UCSD-AML1 (cell line): ENCODE measurements at regions not wholly inside any gene's neighbourhood (a gene's known extent, or its start where the extent isn't known, plus 50 kb on each side); places are given as distances from the start of the nearest gene placed in this dataset.

Experiments
- DNase-seq: peaks from one replicate; lab custom pipeline; 2025; ENCODE audit not compliant: unreplicated experiment; lab: John Stamatoyannopoulos, UW

DNA sequence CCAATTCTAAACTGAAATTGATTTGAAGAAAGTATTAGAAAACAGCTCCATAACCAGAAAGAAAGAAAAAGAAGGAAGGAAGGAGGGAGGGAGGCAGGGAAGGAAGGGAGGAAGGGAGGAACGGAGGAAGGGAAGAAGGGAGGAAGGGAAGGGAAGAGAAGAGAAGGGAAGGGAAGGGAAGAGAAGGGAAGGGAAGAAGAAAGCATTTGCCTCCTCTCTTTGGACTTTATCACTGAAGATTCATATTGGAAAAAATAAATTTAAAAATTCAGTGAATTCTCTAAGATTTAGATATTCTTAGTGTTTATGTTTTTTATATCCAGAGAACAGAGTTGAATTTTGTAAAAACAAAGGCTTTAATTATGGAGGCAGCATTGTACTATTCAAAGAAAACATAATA is 68.5 kb upstream of the NXT1 start:
- no peak for DNase-seq

DNA sequence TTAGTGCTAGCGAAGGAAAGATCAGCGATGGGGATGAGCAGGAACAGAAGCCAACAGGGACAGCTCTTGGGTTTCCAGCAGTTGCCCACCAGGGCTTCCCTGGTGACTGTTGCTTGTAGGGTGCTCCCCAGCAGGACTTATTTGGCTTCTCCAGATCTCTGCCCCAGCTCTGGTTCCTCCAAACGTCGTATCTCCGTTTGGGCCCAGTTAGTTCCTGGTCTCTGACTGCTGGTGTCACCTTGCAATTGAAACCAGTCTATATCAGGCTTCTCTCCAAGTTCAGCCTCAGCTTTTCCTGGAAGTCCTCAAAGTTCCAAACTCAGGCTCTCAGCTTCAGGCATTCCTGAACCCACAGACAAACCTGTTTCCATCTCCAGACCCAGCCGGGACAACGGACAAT is 70.8 kb upstream of the NXT1 start:
- no peak for DNase-seq

DNA sequence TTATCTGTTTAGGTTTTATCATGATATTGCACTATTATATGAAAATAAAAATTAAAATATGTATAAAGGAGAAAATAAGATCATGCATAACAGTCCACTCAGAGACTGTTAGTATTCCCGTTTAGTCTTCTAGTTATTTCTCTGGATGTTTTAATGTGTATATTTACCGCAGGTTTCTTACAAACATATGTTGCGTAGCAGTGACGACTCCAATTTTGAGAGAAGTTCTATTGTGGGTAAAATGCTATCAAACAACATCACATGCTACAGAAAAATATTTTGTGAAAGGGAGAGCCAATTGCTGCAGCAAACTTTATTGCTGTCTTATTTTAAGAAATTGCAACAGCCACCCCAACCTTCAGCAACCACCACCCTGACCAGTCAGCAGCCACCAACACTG is 72.4 kb upstream of the NXT1 start:
- no peak for DNase-seq

DNA sequence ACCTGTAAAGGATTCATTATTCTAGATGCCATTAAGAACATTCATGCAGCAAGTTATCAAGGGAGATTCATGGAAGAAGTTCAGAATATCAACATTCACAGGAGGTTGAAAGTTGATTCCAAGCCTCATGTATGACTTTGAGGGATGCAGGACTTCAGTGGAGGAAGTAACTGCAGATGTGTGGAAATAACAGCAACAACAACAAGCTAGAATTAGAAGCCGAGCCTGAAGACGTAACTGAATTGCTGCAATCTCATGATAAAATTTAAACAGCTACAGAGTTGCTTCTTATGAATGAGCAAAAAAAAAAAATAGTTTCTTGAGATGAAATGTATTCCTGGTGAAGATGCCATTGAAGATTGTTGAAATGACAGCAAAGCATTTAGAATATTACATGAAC is 73.3 kb upstream of the NXT1 start:
- no peak for DNase-seq

DNA sequence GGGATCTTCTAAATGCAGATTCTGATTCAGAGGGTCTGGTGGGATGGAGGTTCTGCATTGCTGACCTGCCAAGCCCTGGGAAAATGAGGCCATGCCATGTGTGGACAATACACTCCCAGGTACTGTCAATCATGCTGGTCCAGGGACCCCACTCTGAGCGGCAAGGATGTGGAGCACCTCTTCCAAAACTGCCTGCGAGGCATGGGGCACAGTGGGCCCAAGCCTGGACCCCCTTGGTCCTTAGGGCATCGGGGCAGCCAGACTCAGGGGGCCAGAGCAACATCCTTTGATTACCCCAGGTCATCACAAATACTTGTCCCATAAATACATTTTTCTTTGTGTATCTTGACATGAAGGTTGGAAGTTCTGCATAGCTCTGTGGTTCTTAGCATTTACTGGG is 76.8 kb upstream of the NXT1 start:
- no peak for DNase-seq

DNA sequence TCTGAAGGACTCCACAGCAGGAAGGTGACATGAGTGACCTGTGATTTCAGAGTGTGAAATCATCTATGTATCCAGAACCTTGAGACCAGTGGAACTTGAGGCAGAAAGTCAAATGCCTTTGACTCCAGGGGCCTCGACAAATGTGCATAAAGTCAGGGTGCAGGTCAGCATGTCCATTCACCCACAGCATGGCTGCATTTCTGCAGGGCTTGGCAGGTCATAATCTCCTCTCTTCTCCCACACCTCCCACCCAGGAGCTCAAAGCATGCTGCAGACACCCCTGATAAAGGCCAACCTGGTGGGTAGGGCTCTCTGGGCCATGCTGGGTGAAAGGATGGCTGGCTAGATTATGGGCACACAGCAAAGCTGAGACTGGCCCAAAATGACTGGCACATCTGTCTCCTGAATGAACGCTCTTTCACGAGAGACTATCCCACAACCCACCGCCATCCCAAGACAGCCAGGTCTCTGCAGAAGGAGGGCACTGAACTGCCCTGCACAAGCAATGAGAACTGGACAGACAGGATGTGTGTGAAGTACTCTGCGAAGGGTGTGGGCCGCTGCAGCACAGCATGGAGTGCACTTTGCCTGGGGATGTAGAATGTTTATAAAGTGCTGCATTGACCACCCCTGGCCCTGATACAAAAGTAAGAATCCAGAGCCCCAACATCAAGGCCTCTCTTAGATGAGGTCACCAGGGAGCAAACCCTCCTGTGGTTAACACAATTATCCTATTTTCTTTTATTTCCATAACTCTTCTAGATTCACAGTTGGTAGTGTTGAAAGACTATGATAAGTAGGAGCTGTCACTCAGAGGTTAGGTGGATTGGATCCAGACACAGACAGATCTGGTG is 78.2 kb upstream of the NXT1 start:
- no peak for DNase-seq

DNA sequence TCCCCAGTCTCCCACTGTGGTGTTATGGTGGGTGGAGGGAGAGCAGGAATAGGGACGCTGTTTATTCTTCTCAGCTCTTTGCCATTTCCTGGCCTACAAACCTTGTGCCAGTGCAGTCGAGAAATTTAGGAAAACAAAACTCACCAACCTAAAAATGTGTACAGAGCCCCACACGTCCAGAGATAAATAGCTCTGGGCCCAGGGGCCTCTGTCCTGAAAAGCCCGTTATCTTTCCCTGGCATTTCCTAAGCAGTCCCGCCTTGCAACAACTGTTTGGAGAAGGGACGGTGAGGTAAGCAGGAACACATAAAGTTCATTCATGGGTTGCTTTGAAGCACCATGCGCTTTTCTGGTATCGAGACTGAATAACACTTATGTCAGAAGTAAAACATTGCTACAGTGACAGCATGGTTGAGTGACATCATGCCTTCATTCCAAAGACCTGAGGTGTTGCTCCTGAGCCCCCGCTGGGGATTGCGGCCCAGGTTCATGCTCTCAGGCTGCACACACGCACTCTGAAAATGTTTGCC is 80.1 kb upstream of the NXT1 start:
- DNase-seq, result no peak

DNA sequence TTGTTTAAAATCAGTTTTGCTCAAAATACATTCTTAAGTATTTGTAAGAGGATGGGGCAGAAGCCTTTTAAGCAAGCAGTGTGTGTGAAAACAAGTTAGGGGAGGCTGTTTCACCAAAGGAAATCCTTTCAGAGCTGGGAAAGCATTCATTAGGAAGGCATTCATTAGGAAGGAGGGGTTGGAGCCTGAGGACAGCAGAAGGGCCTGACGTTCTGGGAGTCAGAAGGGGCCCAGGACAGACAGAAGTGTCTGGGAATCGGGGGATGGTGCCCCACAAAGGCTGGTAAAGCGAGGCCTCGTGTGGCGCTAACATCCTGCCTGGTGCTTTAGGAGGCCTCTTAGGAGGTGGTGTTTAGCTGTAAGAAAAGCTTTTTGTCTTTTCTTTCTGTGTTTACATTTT is 80.6 kb upstream of the NXT1 start:
- no peak for DNase-seq

DNA sequence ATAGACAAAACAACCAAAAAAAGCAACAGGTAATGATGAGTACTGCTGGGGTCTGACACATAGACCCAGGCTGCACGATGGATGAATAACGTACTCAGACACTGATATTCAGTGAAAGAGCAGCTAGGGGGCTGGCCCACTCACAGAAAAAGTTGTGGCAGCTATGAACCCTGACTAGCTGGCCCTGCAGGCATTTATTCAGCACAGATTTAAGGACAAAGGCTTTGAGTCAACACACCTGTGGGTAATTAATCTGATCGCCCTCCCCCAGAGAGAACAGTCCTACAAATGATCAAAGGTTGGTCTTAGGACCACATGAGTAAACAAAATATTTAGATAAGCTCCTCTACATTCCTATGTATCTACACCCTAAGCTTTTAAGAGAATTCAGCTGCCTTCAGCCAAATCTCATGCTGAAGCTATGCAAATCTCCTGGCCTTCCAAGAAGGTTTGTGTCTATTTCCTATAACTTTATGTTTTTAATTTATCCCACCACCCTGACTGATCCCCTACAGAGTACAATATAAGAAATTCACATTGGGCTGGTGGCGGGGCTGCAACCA is 81.7 kb upstream of the NXT1 start:
- DNase-seq, result no peak

DNA sequence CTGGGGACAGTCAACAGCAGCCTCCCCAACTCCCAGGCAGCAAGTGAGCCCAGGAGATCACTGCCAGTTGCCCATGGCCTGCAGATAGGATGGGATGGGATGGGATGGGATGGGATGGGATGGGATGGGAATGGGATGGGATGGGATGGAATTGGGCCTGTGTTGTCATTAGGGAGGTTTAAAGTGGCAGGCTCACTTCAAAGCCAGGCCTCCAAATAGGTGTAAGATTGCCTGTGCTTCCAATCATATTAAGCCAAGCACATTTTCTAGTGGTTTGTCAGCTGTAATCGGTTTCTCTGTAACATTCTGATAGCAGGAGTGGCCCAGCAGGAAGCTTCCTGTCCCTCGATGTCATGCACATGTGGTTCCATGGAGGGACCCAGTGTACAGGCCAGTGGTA is 82.7 kb upstream of the NXT1 start:
- no peak for DNase-seq

DNA sequence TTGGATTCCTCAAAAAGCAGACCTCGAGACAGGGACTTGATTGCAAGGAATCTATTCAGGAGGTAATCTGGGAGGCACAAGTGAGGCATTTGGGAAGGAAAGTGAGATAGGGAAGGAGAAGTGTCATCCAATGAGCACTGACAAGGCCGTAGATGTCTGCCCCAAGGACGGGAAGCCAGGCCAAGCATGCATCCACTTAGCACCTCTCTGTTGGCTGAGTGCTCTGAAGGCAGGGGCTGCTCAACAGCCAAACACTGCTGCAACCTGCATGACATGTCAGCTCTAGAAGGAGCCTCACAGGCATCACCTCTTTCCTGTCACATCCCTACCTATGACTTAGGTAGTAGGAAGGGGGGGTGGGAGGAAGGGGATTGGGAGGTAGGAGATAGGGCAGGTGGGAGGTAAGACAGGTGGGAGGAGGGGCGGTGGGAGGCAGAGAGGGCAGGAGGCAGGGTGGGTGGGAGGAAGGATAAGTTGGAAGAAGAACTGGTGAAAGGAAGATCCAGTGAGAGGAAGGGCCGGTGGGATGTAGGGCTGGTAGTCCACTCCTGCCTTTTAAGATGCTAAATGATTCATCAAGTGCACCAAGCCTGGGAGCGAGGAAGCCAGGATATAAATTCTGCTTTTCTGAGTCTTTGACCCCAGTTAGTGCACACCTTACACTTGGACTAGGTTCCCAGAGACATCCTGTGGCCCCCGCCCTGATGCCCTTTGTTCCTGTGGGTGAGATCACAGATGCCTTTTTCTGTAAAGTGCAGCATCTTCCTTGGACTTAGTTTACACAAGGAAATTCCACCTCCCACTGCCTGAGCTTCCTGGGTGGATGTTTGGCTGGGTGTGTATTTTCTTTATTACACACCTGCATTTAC is 83.8 kb upstream of the NXT1 start:
- DNase-seq, result no peak

DNA sequence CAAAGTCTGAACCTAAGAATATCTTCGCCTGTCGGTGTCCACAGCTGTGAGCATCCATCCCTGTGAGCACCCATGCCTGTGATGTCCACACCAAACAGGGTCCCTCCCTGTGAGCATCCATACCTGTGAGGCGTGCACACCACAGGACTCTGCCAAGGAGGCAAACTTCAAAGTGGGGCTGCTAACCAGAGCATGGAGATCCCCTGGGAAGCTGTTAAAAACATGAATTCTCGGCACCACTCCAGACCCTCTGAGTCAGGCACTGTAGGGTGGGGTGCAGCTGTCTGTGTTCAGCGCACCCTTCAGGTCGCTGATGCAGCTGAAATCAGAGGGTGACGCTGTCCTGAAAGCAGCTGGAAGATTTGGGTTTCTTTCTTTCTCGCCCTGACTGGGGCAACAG is 85.4 kb upstream of the NXT1 start:
- DNase-seq, result no peak

DNA sequence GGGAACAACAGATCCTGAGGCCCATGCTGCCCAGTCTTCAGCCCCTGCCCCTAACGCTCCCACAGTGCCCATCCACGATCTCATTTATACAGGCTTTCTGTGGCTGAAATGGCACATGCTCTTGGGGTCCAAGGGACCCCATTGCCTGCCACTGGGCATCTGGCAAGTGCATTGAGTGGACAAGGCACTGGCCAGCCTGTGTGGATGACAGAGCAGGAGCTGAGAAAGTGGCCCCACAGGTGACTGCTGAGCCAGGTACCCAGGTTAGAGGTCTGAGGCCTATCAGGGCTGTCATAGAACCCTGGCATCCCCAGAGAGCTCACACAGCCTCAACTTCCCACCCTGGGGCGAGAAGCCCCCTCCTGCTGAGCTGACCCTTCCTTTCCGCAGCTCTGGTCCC is 86.0 kb upstream of the NXT1 start:
- no peak for DNase-seq

DNA sequence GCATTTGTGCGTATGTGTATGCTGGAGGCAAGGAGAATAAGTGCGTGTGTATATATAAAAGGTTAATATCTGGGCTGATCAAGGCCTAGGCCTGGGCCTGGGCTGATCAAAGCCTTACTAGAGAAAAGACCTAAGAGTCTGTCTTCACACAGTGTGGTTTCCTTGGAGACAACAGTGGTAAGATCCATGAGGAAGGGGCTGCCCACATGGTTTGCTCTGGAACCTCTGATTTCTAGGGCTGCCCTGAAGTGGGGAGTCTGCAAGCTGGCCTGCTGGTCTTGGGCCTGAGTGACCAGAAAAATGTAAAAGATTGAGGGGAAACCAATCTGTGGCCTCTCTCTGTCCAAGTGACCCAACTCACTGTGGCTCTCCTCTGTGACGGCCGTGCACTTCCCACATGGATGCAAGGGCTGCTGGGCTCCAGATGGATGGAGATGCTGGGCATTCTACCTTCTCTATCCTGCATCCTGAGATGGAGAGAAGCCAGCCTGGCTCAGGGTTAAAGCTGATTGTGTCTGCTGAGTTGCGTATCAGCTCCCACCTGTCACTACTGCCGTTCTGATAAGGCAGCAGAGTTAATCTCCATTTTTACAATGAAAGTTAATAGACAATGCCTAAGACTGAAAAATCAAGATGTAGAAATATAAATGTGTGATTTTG is 90.3 kb upstream of the NXT1 start:
- DNase-seq, result no peak

DNA sequence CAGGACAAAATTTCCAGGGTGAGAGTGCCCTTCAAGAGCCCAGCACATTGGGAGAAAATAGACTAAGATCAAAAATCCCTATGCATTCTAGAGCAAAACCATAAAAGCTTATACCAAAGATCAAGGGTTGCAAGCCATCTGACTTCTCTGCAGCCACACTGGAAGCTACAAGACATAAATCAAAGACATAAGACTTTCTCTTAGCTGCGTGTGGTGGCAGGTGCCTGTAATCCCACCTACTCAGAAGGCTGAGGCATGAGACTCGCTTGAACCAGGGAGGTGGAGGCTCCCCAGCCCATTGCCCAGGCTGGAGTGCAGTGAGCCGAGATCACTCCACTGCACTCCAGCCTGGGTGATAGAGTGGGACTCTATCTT is 91.9 kb upstream of the NXT1 start:
- DNase-seq, result no peak

DNA sequence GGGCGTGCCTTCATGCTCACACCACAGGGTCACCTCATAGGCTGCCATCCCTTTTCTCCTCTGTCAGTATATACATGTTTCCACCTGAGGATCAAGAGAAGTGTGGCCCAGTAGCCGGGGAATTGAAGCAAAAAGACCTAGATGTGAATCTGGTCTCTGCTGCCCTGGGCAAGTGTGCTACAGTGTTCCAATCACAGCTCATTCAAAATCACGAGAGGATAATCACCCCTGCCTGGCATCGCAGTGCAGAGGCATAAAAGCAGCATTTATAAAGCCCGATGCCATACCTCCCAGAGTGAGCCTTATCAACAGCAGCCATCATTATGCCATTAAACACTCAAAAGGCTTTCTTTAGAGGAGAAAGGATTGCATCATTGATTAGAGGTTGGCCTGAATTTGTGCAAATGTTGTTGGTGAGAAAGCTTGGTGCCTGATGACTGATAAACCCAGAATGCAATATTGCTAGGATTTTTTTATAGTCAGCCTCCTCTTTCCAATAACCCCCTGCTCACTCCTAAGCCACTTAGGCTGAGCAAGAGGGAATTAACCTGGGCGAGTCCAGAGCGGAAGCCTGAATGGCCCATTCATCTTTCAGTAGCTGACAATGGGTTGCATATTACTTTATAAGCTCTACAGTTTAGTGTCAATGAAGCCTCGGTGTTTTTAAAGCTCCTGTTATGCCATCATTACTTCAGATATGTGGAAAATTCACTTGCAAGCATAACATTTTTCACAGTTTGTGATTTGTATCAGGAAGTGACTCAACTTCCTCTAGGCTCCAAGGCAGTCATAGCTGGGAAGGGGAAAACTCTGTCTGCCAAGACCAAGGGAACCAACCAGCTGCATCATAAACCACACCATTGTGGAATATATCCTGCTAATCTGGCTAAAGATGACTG is 92.5 kb upstream of the NXT1 start:
- DNase-seq, result no peak

DNA sequence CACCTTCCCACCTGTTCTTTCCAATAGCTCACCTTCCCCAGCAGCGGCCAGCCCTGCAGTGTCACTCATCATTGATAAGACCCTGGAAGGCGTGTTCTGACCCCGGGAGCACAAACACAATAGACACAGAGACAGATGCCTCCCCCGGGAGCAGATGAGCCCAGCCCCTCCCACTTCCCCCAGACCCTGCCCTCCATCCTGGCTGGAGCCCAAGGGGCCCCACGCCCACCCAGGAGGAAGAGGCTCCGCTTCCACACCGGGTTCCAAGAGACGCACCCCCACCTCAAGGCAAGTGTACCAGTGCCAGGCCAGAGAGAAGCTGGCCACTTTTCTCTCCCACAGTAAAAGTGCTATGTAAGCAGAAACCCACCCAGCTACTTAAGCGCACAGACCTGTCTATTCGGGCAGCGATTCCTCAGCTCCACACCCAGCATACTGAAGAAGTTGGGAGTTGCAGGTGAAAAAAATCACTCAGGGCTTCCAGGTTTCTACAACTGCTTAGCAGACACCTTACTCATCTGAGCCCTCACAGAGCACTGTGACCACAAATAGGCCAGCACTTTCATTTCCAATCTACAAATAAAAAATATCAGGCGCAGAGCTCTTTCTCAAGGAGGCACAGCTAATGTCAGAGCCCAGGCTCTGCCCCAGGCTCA is 93.4 kb upstream of the NXT1 start:
- DNase-seq, result no peak

DNA sequence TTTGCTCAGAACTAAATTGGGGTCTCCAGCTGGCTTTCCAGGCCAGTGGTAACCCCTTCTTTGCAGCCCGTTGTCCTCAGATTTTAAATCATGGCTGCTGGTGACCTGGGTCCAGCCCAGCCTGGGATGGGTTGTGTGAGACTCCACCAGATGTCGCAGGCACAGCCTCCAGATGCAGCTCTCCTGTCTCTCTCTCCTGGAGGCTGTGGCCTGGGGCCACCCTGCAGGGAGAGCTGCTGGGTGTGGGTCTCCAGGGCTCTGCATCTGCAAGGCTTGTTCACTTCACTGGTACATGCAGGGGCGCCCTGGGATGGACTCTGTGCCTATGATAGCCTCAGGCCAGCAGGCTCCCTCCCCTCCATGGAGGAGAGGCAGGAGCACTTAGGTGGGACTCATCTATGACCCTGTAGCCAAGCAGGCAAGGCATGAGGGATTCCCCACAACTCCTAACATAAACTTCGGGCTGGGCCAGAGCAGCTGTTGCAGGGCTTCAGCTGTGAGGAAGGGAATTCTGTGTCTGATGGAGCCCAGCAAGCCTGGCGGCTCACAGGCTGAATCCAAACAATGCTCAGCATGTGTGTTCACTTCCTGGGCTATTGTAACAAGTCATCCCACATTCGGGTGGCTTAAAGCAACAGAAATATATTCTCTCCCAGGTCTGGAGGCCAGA is 94.7 kb upstream of the NXT1 start:
- DNase-seq, result no peak

DNA sequence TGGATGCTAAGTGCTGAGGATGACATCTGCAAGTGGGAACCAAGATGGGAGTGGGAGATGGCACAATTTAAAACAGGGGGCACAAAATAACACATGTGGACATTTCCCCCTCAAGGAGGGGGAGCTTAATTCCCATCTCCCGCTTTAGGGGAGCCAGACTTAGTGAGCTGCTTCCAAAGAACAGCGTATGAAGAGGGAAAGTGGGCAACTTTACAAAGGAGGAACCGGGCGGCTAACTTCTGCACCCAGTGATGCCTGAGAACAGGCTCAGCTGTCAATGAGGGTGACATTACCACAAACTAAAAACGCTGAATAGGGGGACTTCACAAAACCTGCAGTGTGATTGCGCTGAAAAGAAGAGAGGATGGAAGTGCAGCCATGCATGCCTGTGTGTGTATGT is 95.5 kb upstream of the NXT1 start:
- DNase-seq, result no peak
